GM04503 (cell line): ENCODE measurements at regions not wholly inside any gene's neighbourhood (a gene's known extent, or its start where the extent isn't known, plus 50 kb on each side); places are given as distances from the start of the nearest gene placed in this dataset.
"Not testable (repeated sequence)": the region's sequence is repeated elsewhere in the genome, so short reads cannot be mapped to it uniquely, and the experiment has no call there.

ENCODE experiments used
- DNase-seq: peaks from one replicate; pipeline ENCODE4 v3.0.0-alpha.2; 2012; ENCODE audit warnings: low read depth

- no peak for DNase-seq
Measured at GRCh38 chr10:118914629-118915028, 114.9 kb upstream of the NANOS1 start.

GRCh38 chr10:118915161-118915560 is 114.4 kb upstream of the NANOS1 start:
- no peak for DNase-seq

- DNase-seq, result no peak
Measured at GRCh38 chr10:118916777-118917176, 112.7 kb upstream of the NANOS1 start.

GRCh38 chr10:118917701-118918100 is 111.8 kb upstream of the NANOS1 start:
- DNase-seq, result no peak

GRCh38 chr10:118918116-118918515 is 111.4 kb upstream of the NANOS1 start:
- no peak for DNase-seq

GRCh38 chr10:118918587-118918986 is 110.9 kb upstream of the NANOS1 start:
- no peak for DNase-seq

- DNase-seq, result no peak
Measured at GRCh38 chr10:118920206-118920605, 109.3 kb upstream of the NANOS1 start.

- DNase-seq, result no peak
Measured at GRCh38 chr10:118922226-118922625, 107.3 kb upstream of the NANOS1 start.

GRCh38 chr10:118922972-118923371 is 106.5 kb upstream of the NANOS1 start:
- DNase-seq, result no peak

- DNase-seq, result no peak
Measured at GRCh38 chr10:118924493-118924892, 105.0 kb upstream of the NANOS1 start.

GRCh38 chr10:118925404-118926071 is 104.0 kb upstream of the NANOS1 start:
- DNase-seq, result no peak

- no peak for DNase-seq
Measured at GRCh38 chr10:118926072-118926417, 103.5 kb upstream of the NANOS1 start.

GRCh38 chr10:118926441-118926840 is 103.1 kb upstream of the NANOS1 start:
- no peak for DNase-seq

GRCh38 chr10:118926903-118927302 is 102.6 kb upstream of the NANOS1 start:
- DNase-seq, result no peak

GRCh38 chr10:118927321-118927720 is 102.2 kb upstream of the NANOS1 start:
- no peak for DNase-seq

GRCh38 chr10:118930614-118931013 is 98.9 kb upstream of the NANOS1 start:
- DNase-seq, result no peak

- no peak for DNase-seq
Measured at GRCh38 chr10:118931436-118931835, 98.1 kb upstream of the NANOS1 start.

GRCh38 chr10:118932154-118932553 is 97.4 kb upstream of the NANOS1 start:
- not testable (repeated sequence) for DNase-seq

GRCh38 chr10:118937226-118937625 is 92.3 kb upstream of the NANOS1 start:
- no peak for DNase-seq

- no peak for DNase-seq
Measured at GRCh38 chr10:118939211-118940007, 90.1 kb upstream of the NANOS1 start.

- DNase-seq, result no peak
Measured at GRCh38 chr10:118940386-118940785, 89.1 kb upstream of the NANOS1 start.

GRCh38 chr10:118943253-118943652 is 86.3 kb upstream of the NANOS1 start:
- DNase-seq, result no peak

- DNase-seq, result no peak
Measured at GRCh38 chr10:118944959-118945633, 84.4 kb upstream of the NANOS1 start.
